ENCODE measurements at regions not wholly inside any gene's neighbourhood (a gene's known extent, or its start where the extent isn't known, plus 50 kb on each side); places are given as distances from the start of the nearest gene placed in this dataset.

DNA sequence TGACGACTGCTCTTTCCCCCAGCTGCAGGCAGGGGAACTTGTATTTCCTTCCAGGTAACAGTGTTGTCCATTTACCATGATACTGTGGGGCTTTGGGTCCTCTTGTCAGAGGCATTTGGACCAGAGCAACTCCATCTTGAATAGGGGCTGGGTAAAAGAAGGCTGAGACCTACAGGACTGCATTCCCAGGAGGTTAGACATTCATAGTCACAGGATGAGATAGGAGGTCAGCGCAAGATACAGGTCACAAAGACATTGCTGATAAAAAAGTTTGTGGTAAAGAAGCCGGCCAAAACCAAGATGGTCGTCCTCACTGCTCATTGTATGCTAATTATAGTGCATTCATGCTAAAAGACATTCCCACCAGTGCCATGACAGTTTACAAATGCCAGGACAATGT lies 249.5 kb downstream of the SLC4A3 start:
- no peaks in the 10 kb centered on the region for H3K4me1 ChIP-seq (ENCODE audit: insufficient read depth)
- no peaks in the 10 kb centered on the region for H3K27me3 ChIP-seq
- no peak overlapping the region for H3K4me3 ChIP-seq
- no peaks in the 10 kb centered on the region for H3K36me3 ChIP-seq
- TF ChIP-seq EP300 (IDR thresholded peaks at IDR 0.05) (no peak), POLR2A (IDR thresholded peaks at IDR 0.05) (no peak)
- TF ChIP-seq, protein P1, sequence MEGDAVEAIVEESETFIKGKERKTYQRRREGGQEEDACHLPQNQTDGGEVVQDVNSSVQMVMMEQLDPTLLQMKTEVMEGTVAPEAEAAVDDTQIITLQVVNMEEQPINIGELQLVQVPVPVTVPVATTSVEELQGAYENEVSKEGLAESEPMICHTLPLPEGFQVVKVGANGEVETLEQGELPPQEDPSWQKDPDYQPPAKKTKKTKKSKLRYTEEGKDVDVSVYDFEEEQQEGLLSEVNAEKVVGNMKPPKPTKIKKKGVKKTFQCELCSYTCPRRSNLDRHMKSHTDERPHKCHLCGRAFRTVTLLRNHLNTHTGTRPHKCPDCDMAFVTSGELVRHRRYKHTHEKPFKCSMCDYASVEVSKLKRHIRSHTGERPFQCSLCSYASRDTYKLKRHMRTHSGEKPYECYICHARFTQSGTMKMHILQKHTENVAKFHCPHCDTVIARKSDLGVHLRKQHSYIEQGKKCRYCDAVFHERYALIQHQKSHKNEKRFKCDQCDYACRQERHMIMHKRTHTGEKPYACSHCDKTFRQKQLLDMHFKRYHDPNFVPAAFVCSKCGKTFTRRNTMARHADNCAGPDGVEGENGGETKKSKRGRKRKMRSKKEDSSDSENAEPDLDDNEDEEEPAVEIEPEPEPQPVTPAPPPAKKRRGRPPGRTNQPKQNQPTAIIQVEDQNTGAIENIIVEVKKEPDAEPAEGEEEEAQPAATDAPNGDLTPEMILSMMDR (IDR thresholded peaks at IDR 0.05), result no peak
- intact Hi-C loops (cut with DNase I), result no loop called here
- DNase-seq, result no peak
- WGBS, 3 donors, result 92 to 94% (median 94%) methylated on average over 4 of the region's 4 CpGs
- H3K27ac ChIP-seq, result no peak overlapping the region
- no peaks in the 10 kb centered on the region for H3K9me3 ChIP-seq

DNA sequence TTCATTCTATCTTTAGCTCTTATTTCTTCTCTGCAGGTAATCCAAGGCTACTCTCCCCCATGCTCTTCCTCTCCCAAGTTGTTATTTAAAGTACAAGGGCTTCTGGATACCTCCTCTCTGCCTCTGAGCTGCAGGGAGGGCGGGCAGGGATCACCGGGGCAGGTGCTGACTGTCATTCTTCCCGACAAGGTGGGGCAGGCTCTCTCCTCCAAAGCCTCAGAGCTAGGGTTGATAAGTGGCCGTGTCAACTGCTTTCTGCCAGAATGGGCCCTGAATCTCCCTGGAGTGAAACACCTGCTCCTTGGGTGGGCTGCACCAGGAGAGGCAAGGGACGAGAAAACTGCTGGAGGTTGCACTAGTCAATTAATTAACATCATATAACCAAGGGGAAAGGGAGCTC lies 250.3 kb downstream of the SLC4A3 start:
- TF ChIP-seq EP300 (IDR thresholded peaks at IDR 0.05) (no peak), POLR2A (IDR thresholded peaks at IDR 0.05) (no peak)
- TF ChIP-seq, protein P1 (IDR thresholded peaks at IDR 0.05), result no peak
- H3K27me3 ChIP-seq, result no peaks in the 10 kb centered on the region
- H3K36me3 ChIP-seq, result no peaks in the 10 kb centered on the region
- 48 to 59% (median 54%) methylated on average over 5 of the region's 5 CpGs for WGBS, 3 donors
- H3K27ac ChIP-seq, result no peak overlapping the region
- DNase-seq, result no peak
- intact Hi-C loops (cut with DNase I), result no loop called here
- H3K4me1 ChIP-seq (ENCODE audit: insufficient read depth), result no peaks in the 10 kb centered on the region
- H3K4me3 ChIP-seq, result no peak overlapping the region
- H3K9me3 ChIP-seq, result no peaks in the 10 kb centered on the region

DNA sequence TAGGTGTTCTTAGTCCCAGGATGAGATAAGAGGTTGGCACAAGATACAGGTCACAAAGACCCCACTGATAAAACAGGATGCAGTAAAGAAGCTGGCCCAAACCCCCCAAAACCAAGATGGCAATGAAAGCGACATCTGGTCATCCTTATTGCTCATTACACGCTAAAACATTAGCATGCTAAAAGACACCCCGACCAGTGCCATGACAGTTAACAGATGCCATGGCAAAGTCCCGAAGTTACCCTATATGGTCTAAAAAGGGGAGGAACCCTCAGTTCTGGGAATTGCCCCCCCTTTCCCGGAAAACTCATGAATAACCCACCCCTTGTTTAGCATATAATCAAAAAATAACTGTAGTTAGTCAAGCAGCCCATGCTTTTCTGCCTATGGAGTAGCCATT lies 251.1 kb downstream of the SLC4A3 start:
- no peaks in the 10 kb centered on the region for H3K4me1 ChIP-seq (ENCODE audit: insufficient read depth)
- H3K36me3 ChIP-seq, result no peaks in the 10 kb centered on the region
- WGBS, 3 donors, result 87 to 93% (median 89%) methylated on average over 5 of the region's 5 CpGs
- H3K9me3 ChIP-seq, result no peaks in the 10 kb centered on the region
- H3K27ac ChIP-seq, result no peak overlapping the region
- DNase-seq, result no peak
- H3K4me3 ChIP-seq, result no peak overlapping the region
- intact Hi-C loops (cut with DNase I), result no loop called here
- TF ChIP-seq, protein P1 (IDR thresholded peaks at IDR 0.05), result no peak
- TF ChIP-seq POLR2A (IDR thresholded peaks at IDR 0.05) (no peak), EP300 (IDR thresholded peaks at IDR 0.05) (no peak)
- H3K27me3 ChIP-seq, result no peaks in the 10 kb centered on the region

DNA sequence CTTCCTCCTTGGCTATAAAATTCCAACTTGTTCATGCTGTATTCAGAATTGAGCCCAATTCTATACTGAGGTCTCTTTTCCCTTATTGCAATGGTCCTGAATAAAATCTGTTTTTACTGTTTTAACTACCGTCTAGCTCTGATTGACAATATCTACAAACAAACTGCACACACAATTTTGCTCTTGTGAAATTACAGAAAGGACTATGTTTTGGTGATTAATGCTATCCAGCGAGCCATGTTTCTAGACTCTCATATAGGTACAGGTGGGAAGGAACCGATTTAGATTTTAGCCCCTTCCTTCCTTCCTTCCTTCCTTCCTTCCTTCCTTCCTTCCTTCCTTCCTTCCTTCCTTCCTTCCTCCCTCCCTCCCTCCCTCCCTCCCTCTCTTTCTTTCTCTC lies 254.4 kb downstream of the SLC4A3 start:
- DNase-seq, result no peak
- Histone ChIP-seq H3K9me3 (no peaks in the 10 kb centered on the region), H3K27me3 (no peaks in the 10 kb centered on the region), H3K4me1 (ENCODE audit: insufficient read depth) (no peaks in the 10 kb centered on the region), H3K4me3 (no peak overlapping the region), H3K36me3 (no peaks in the 10 kb centered on the region), H3K27ac (no peak overlapping the region)
- intact Hi-C loops (cut with DNase I), result no loop called here
- 89 to 95% (median 90%) methylated on average over 3 of the region's 3 CpGs for WGBS, 3 donors
- TF ChIP-seq EP300 (IDR thresholded peaks at IDR 0.05) (no peak), POLR2A (IDR thresholded peaks at IDR 0.05) (no peak)
- TF ChIP-seq, protein P1 (IDR thresholded peaks at IDR 0.05), result no peak

DNA sequence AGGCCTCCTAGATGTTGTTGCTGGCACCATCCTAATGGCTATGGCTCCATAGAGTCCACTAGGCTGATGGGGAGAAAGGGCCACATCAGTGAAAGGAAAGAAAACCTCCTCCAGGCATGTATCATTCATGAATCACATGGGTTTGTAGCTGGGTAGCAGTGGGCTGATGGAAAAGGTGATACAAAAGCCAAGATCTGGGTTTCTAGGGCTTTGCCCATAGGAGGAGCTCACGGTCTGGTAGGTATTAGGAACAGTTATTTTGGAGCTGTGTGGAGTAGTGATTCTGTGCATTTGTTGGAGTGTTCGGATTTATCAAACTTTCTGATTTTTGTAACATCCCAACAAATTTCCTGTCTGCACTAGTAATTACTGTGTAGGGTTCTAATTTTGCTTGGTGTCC lies 259.2 kb downstream of the SLC4A3 start:
- no peak for DNase-seq
- intact Hi-C loops (cut with DNase I), result no loop called here
- WGBS, 3 donors, result 92 to 94% (median 93%) methylated on average over 2 of the region's 2 CpGs
- H3K27ac ChIP-seq, result no peak overlapping the region
- no peaks in the 10 kb centered on the region for H3K27me3 ChIP-seq
- TF ChIP-seq, protein P1 (IDR thresholded peaks at IDR 0.05), result no peak
- no peak for TF ChIP-seq POLR2A (IDR thresholded peaks at IDR 0.05)
- TF ChIP-seq EP300 (IDR thresholded peaks at IDR 0.05), result no peak
- no peaks in the 10 kb centered on the region for H3K4me1 ChIP-seq (ENCODE audit: insufficient read depth)
- peaks cover 0 to 3% of the 10 kb centered on the region in 2 donors for H3K9me3 ChIP-seq
- H3K4me3 ChIP-seq, result no peak overlapping the region
- no peaks in the 10 kb centered on the region for H3K36me3 ChIP-seq
